ENCODE measurements at regions not wholly inside any gene's neighbourhood (a gene's known extent, or its start where the extent isn't known, plus 50 kb on each side); places are given as distances from the start of the nearest gene placed in this dataset.

DNA sequence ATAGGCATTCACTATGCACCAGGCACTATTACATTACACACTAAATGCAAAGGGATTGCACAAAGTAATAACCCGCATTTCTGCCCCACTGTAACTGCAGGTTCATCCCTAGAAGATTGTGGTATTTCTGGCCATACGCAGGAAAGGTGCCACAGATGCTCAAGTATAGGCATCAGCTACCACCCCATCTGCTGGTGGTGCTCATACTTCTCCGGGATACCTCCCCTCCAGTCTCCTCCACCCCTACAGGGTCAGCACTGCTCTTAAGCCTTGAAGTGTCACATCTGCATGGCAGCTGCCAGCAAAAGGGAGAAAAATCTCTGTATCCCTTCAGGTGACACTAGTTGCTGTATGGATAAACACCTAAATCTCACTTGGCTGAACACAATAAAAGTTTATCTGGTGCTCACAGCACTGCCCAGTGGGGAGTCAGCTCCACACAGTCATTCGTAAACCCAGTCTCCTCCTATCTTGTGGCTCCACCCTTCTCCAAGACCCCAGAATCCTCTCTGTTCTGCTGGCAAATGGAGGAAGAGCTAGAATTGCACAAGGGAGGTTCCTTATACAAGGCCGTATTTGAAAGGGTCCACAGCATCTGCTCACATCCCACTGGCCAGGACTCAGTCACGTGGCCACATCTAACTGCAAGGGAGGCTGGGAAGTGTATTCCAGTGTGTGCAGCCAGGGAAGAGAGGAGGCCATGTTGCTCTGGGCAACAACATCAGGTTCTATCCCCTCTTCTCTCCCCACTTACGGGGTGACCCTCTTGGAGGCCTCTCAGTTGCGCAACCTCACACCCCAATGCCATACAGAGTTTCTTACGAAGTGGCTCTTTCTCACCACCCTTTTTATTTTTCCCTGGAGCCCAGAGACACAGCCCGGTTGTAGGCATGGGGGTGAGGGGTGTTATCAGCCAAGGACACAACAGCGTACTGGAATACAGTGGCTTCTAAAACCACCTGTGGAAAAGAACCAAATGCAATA lies 114.7 kb downstream of the BUD13 start:
- TF ChIP-seq, protein P1, sequence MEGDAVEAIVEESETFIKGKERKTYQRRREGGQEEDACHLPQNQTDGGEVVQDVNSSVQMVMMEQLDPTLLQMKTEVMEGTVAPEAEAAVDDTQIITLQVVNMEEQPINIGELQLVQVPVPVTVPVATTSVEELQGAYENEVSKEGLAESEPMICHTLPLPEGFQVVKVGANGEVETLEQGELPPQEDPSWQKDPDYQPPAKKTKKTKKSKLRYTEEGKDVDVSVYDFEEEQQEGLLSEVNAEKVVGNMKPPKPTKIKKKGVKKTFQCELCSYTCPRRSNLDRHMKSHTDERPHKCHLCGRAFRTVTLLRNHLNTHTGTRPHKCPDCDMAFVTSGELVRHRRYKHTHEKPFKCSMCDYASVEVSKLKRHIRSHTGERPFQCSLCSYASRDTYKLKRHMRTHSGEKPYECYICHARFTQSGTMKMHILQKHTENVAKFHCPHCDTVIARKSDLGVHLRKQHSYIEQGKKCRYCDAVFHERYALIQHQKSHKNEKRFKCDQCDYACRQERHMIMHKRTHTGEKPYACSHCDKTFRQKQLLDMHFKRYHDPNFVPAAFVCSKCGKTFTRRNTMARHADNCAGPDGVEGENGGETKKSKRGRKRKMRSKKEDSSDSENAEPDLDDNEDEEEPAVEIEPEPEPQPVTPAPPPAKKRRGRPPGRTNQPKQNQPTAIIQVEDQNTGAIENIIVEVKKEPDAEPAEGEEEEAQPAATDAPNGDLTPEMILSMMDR (IDR thresholded peaks at IDR 0.05) = no peak
- TF ChIP-seq POLR2A (IDR thresholded peaks at IDR 0.05) = no peak
